ENCODE measurements at regions not wholly inside any gene's neighbourhood (a gene's known extent, or its start where the extent isn't known, plus 50 kb on each side); places are given as distances from the start of the nearest gene placed in this dataset.

GRCh38 chr1:55904541-55904940 is 674.8 kb downstream of the PLPP3 start:
- DNase-seq (ENCODE audit: low spot score) = no peak
- TF ChIP-seq, protein P1, sequence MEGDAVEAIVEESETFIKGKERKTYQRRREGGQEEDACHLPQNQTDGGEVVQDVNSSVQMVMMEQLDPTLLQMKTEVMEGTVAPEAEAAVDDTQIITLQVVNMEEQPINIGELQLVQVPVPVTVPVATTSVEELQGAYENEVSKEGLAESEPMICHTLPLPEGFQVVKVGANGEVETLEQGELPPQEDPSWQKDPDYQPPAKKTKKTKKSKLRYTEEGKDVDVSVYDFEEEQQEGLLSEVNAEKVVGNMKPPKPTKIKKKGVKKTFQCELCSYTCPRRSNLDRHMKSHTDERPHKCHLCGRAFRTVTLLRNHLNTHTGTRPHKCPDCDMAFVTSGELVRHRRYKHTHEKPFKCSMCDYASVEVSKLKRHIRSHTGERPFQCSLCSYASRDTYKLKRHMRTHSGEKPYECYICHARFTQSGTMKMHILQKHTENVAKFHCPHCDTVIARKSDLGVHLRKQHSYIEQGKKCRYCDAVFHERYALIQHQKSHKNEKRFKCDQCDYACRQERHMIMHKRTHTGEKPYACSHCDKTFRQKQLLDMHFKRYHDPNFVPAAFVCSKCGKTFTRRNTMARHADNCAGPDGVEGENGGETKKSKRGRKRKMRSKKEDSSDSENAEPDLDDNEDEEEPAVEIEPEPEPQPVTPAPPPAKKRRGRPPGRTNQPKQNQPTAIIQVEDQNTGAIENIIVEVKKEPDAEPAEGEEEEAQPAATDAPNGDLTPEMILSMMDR (IDR thresholded peaks at IDR 0.05; ENCODE audit: extremely low read depth, missing control alignments) = no peak

DNA sequence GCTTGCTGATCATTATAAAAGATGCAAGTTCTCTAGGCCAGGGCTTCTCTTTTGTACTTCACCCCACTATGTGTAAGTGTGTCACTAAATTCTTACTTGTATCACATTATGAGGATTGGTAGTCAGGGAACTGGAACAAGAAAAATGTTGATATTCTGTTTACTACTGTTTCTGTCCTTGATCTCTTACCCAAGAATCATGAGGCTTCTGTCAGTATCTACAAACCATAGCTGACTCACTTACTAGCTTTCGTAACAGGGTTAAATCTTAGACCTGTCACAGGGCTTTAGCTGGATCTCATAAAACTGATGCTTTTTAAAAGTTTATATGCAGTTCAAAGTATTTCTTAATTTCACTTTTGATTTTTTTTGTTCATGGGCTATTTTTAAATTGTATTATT is 681.2 kb downstream of the PLPP3 start:
- DNase-seq (ENCODE audit: low spot score) = no peak
- TF ChIP-seq, protein P1 (IDR thresholded peaks at IDR 0.05; ENCODE audit: extremely low read depth, missing control alignments) = no peak

DNA sequence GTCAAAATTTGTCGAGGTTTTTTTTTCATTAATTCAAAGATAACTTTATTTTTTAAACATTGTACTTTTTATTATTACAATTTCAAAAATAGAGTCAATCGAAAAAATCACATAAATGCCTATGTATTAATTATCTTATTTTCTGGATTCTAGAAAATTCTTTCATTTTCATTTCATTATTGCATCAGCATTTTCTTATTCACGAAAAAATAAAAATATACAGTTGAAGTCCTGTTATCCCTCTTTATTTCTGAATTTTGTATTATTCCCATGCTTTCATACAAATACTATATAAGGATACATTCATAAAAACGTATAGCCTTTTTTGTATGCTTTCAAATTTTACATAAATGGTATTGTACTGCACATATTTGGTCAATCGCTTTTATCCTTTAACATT is 681.0 kb upstream of the USP24 start:
- TF ChIP-seq, protein P1 (IDR thresholded peaks at IDR 0.05; ENCODE audit: extremely low read depth, missing control alignments) = no peak
- DNase-seq (ENCODE audit: low spot score) = no peak

- DNase-seq (ENCODE audit: low spot score) = no peak
- TF ChIP-seq, protein P1 (IDR thresholded peaks at IDR 0.05; ENCODE audit: extremely low read depth, missing control alignments) = no peak
Observed at GRCh38 chr1:55894521-55894920, 679.4 kb upstream of the USP24 start.

DNA sequence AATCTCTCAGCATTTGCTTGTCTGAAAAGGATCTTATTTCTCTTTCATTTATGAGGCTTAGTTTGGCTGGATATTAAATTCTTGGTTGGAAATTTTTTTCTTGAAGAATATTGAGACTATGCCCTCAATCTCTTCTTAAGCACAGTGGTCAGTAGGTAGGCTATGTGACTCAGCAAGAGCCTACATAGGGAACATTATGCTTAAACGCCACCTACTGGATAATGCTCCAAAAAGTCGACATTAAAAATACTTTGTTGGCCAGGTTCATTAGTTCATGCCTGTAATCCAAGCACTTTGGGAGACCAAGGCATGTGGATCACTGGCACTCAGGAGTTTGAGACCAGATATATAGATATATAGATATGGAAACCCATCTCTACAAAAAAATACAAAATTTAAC is 678.0 kb upstream of the USP24 start:
- DNase-seq (ENCODE audit: low spot score) = peak; percentile 15
- TF ChIP-seq, protein P1 (IDR thresholded peaks at IDR 0.05; ENCODE audit: extremely low read depth, missing control alignments) = peak; percentile 32

- DNase-seq (ENCODE audit: low spot score) = no peak
- TF ChIP-seq, protein P1 (IDR thresholded peaks at IDR 0.05; ENCODE audit: extremely low read depth, missing control alignments) = no peak
Observed at GRCh38 chr1:55888685-55889317, 673.6 kb upstream of the USP24 start.

- no peak for DNase-seq (ENCODE audit: low spot score)
- TF ChIP-seq, protein P1 (IDR thresholded peaks at IDR 0.05; ENCODE audit: extremely low read depth, missing control alignments) = no peak
Observed at GRCh38 chr1:55886856-55887712, 671.9 kb upstream of the USP24 start.

All from GM20000 (cell line).